ENCODE measurements at regions not wholly inside any gene's neighbourhood (a gene's known extent, or its start where the extent isn't known, plus 50 kb on each side); places are given as distances from the start of the nearest gene placed in this dataset.

- H3K27ac Mint-ChIP-seq (ENCODE audit: unreplicated experiment): peak overlapping the region; percentile 91
- H4K20me1 ChIP-seq (ENCODE audit: insufficient read depth, low read length): no peaks in the 10 kb centered on the region
- H3K4me2 ChIP-seq (ENCODE audit: low read length): peak overlapping the region; percentile 56
- peak overlapping the region; percentile 53 for H3K27ac ChIP-seq (ENCODE audit: low read depth, low read length)
- H2AFZ ChIP-seq (ENCODE audit: low read depth, low read length): peak overlapping the region; percentile 7
- peak; percentile 74 for DNase-seq (ENCODE audit: low read depth)
- TF ChIP-seq EZH2 (IDR thresholded peaks at IDR 0.05; ENCODE audit: insufficient read depth, low read length) (no peak), CTCF (IDR thresholded peaks at IDR 0.05; ENCODE audit: insufficient read depth, low read depth, low read length) (no peak)
- H3K79me2 ChIP-seq (ENCODE audit: insufficient read depth, low read length): no peaks in the 10 kb centered on the region
- H3K36me3 Mint-ChIP-seq (ENCODE audit: low read depth, unreplicated experiment): no peaks in the 10 kb centered on the region
- H3K4me3 Mint-ChIP-seq (ENCODE audit: unreplicated experiment): no peak overlapping the region
- H3K4me1 ChIP-seq (ENCODE audit: insufficient read depth, low read length): peaks cover 18% of the 10 kb centered on the region
- FAIRE-seq: peak; percentile 90
- no peak overlapping the region for H3K4me3 ChIP-seq (ENCODE audit: insufficient read depth, low read depth, low read length)
- no peaks in the 10 kb centered on the region for H3K9me3 ChIP-seq (ENCODE audit: insufficient read depth, low read depth, low read length)
- H3K9ac ChIP-seq (ENCODE audit: low read length): peak overlapping the region; percentile 3
- H3K4me1 Mint-ChIP-seq (ENCODE audit: low read depth, unreplicated experiment): peaks cover 21% of the 10 kb centered on the region
- H3K36me3 ChIP-seq (ENCODE audit: insufficient read depth, low read length): no peaks in the 10 kb centered on the region
- no peaks in the 10 kb centered on the region for H3K27me3 ChIP-seq (ENCODE audit: insufficient read depth, low read length)
- no peaks in the 10 kb centered on the region for H3K27me3 Mint-ChIP-seq (ENCODE audit: low read depth, unreplicated experiment)
- H3K9me3 Mint-ChIP-seq (ENCODE audit: unreplicated experiment): no peaks in the 10 kb centered on the region
Measured at GRCh38 chr15:36407647-36408046, 171.8 kb upstream of the CDIN1 start.

GRCh38 chr15:36409819-36410218, 169.6 kb upstream of the CDIN1 start:
- no peak overlapping the region for H3K27ac Mint-ChIP-seq (ENCODE audit: unreplicated experiment)
- no peak overlapping the region for H3K4me3 Mint-ChIP-seq (ENCODE audit: unreplicated experiment)
- Histone ChIP-seq H3K4me3 (ENCODE audit: insufficient read depth, low read depth, low read length) (no peak overlapping the region), H3K4me2 (ENCODE audit: low read length) (no peak overlapping the region), H3K27me3 (ENCODE audit: insufficient read depth, low read length) (no peaks in the 10 kb centered on the region), H3K79me2 (ENCODE audit: insufficient read depth, low read length) (no peaks in the 10 kb centered on the region), H2AFZ (ENCODE audit: low read depth, low read length) (no peak overlapping the region), H3K36me3 (ENCODE audit: insufficient read depth, low read length) (no peaks in the 10 kb centered on the region), H3K9me3 (ENCODE audit: insufficient read depth, low read depth, low read length) (no peaks in the 10 kb centered on the region), H4K20me1 (ENCODE audit: insufficient read depth, low read length) (no peaks in the 10 kb centered on the region), H3K27ac (ENCODE audit: low read depth, low read length) (no peak overlapping the region), H3K4me1 (ENCODE audit: insufficient read depth, low read length) (peaks cover 18% of the 10 kb centered on the region), H3K9ac (ENCODE audit: low read length) (no peak overlapping the region)
- peaks cover 26% of the 10 kb centered on the region for H3K4me1 Mint-ChIP-seq (ENCODE audit: low read depth, unreplicated experiment)
- no peak for FAIRE-seq
- TF ChIP-seq CTCF (IDR thresholded peaks at IDR 0.05; ENCODE audit: insufficient read depth, low read depth, low read length) (no peak), EZH2 (IDR thresholded peaks at IDR 0.05; ENCODE audit: insufficient read depth, low read length) (no peak)
- no peak for DNase-seq (ENCODE audit: low read depth)
- no peaks in the 10 kb centered on the region for H3K27me3 Mint-ChIP-seq (ENCODE audit: low read depth, unreplicated experiment)
- no peaks in the 10 kb centered on the region for H3K36me3 Mint-ChIP-seq (ENCODE audit: low read depth, unreplicated experiment)
- no peaks in the 10 kb centered on the region for H3K9me3 Mint-ChIP-seq (ENCODE audit: unreplicated experiment)

GRCh38 chr15:36414670-36415069, 164.8 kb upstream of the CDIN1 start:
- peak; percentile 84 for FAIRE-seq
- Mint-ChIP-seq H3K9me3 (ENCODE audit: unreplicated experiment) (peaks cover 2% of the 10 kb centered on the region), H3K4me1 (ENCODE audit: low read depth, unreplicated experiment) (peaks cover 7% of the 10 kb centered on the region), H3K4me3 (ENCODE audit: unreplicated experiment) (no peak overlapping the region), H3K27ac (ENCODE audit: unreplicated experiment) (no peak overlapping the region), H3K27me3 (ENCODE audit: low read depth, unreplicated experiment) (no peaks in the 10 kb centered on the region), H3K36me3 (ENCODE audit: low read depth, unreplicated experiment) (no peaks in the 10 kb centered on the region)
- Histone ChIP-seq H3K9ac (ENCODE audit: low read length) (no peak overlapping the region), H3K27ac (ENCODE audit: low read depth, low read length) (no peak overlapping the region), H3K27me3 (ENCODE audit: insufficient read depth, low read length) (no peaks in the 10 kb centered on the region), H3K4me1 (ENCODE audit: insufficient read depth, low read length) (peaks cover 5% of the 10 kb centered on the region), H4K20me1 (ENCODE audit: insufficient read depth, low read length) (no peaks in the 10 kb centered on the region), H3K4me2 (ENCODE audit: low read length) (peak overlapping the region; percentile 41), H2AFZ (ENCODE audit: low read depth, low read length) (peak overlapping the region; percentile 14), H3K36me3 (ENCODE audit: insufficient read depth, low read length) (no peaks in the 10 kb centered on the region), H3K79me2 (ENCODE audit: insufficient read depth, low read length) (no peaks in the 10 kb centered on the region), H3K9me3 (ENCODE audit: insufficient read depth, low read depth, low read length) (no peaks in the 10 kb centered on the region), H3K4me3 (ENCODE audit: insufficient read depth, low read depth, low read length) (no peak overlapping the region)
- DNase-seq (ENCODE audit: low read depth): peak; percentile 48
- TF ChIP-seq EZH2 (IDR thresholded peaks at IDR 0.05; ENCODE audit: insufficient read depth, low read length): no peak
- no peak for TF ChIP-seq CTCF (IDR thresholded peaks at IDR 0.05; ENCODE audit: insufficient read depth, low read depth, low read length)

Measured in astrocyte (in vitro differentiated cells and primary cell).